ENCODE measurements at regions not wholly inside any gene's neighbourhood (a gene's known extent, or its start where the extent isn't known, plus 50 kb on each side); places are given as distances from the start of the nearest gene placed in this dataset.

GRCh38 chr1:213641312-213641711 lies 346.5 kb upstream of the PROX1 start:
- TF ChIP-seq CTCF (IDR thresholded peaks at IDR 0.05) (no peak), EZH2 (IDR thresholded peaks at IDR 0.05; ENCODE audit: borderline replicate concordance, insufficient read depth, low read depth, low read length, poor library complexity, severe bottlenecking) (no peak)

Data from B cell (primary cell).